ENCODE measurements at regions not wholly inside any gene's neighbourhood (a gene's known extent, or its start where the extent isn't known, plus 50 kb on each side); places are given as distances from the start of the nearest gene placed in this dataset.

DNA sequence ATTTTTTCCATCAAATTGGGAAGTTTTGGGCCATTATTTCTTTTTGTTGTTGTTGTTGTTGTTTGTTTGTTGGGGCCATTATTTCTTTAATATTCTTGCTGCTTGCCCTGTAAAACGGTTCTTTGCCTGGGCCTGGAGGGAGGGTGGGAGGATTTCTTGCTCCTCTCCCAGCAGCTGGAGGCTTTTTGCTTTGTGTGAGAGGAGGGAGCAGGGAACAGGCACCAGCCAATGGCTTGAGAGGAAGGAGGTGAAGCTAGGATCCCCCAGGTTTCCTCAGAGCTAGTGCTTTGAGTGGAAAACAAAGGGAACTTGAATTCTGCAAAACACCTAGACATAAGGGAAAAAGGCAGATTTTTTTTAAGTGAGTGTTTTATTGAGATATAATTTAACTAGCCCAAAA is 61.2 kb upstream of the DNAJC19 start:
- no peak for DNase-seq

- DNase-seq: no peak
Measured at GRCh38 chr3:181040030-181040429, 50.5 kb upstream of the DNAJC19 start.
